ENCODE measurements at regions not wholly inside any gene's neighbourhood (a gene's known extent, or its start where the extent isn't known, plus 50 kb on each side); places are given as distances from the start of the nearest gene placed in this dataset.

- H3K36me3 ChIP-seq: no peaks in the 10 kb centered on the region
- H3K27me3 ChIP-seq: no peaks in the 10 kb centered on the region
- no peaks in the 10 kb centered on the region for H3K9me3 ChIP-seq
- intact Hi-C loops (cut with DNase I): no loop called here
- WGBS, 2 donors: 71 to 76% methylated on average over 6 of the region's 6 CpGs
- TF ChIP-seq POLR2A (IDR thresholded peaks at IDR 0.05) (no peak), CTCF (IDR thresholded peaks at IDR 0.05) (no peak)
- DNase-seq: no peak
- H3K4me3 ChIP-seq (replicated peaks in 1 of 3): no peak overlapping the region
- H3K27ac ChIP-seq: no peak overlapping the region
- no peaks in the 10 kb centered on the region for H3K4me1 ChIP-seq
Measured at GRCh38 chr2:19226386-19226785, 132.0 kb downstream of the OSR1 start.

GRCh38 chr2:19225931-19226330, 132.5 kb downstream of the OSR1 start:
- Histone ChIP-seq H3K27ac (no peak overlapping the region), H3K27me3 (no peaks in the 10 kb centered on the region), H3K4me1 (no peaks in the 10 kb centered on the region), H3K4me3 (replicated peaks in 1 of 3) (no peak overlapping the region), H3K36me3 (no peaks in the 10 kb centered on the region), H3K9me3 (no peaks in the 10 kb centered on the region)
- no peak for TF ChIP-seq CTCF (IDR thresholded peaks at IDR 0.05)
- no peak for TF ChIP-seq POLR2A (IDR thresholded peaks at IDR 0.05)
- DNase-seq: no peak
- intact Hi-C loops (cut with DNase I): no loop called here
- 98% methylated on average over 1 of the region's 1 CpG for WGBS, 2 donors

- H3K36me3 ChIP-seq: no peaks in the 10 kb centered on the region
- no peak for DNase-seq
- intact Hi-C loops (cut with DNase I): no loop called here
- no peaks in the 10 kb centered on the region for H3K9me3 ChIP-seq
- no peaks in the 10 kb centered on the region for H3K27me3 ChIP-seq
- TF ChIP-seq CTCF (IDR thresholded peaks at IDR 0.05): no peak
- TF ChIP-seq POLR2A (IDR thresholded peaks at IDR 0.05): no peak
- no peak overlapping the region for H3K4me3 ChIP-seq (replicated peaks in 1 of 3)
- H3K4me1 ChIP-seq: no peaks in the 10 kb centered on the region
- no peak overlapping the region for H3K27ac ChIP-seq
Measured at GRCh38 chr2:19225126-19225525, 133.3 kb downstream of the OSR1 start.

GRCh38 chr2:19224486-19224885, 133.9 kb downstream of the OSR1 start:
- intact Hi-C loops (cut with DNase I): no loop called here
- Histone ChIP-seq H3K9me3 (no peaks in the 10 kb centered on the region), H3K4me1 (no peaks in the 10 kb centered on the region), H3K36me3 (no peaks in the 10 kb centered on the region), H3K4me3 (replicated peaks in 1 of 3) (no peak overlapping the region), H3K27ac (no peak overlapping the region), H3K27me3 (no peaks in the 10 kb centered on the region)
- no peak for TF ChIP-seq CTCF (IDR thresholded peaks at IDR 0.05)
- no peak for TF ChIP-seq POLR2A (IDR thresholded peaks at IDR 0.05)
- no peak for DNase-seq
- WGBS, 2 donors: 79 to 89% methylated on average over 1 of the region's 1 CpG

GRCh38 chr2:19224011-19224410, 134.4 kb downstream of the OSR1 start:
- TF ChIP-seq POLR2A (IDR thresholded peaks at IDR 0.05) (no peak), CTCF (IDR thresholded peaks at IDR 0.05) (no peak)
- H3K9me3 ChIP-seq: no peaks in the 10 kb centered on the region
- 90 to 91% methylated on average over 5 of the region's 5 CpGs for WGBS, 2 donors
- no peaks in the 10 kb centered on the region for H3K27me3 ChIP-seq
- H3K4me3 ChIP-seq (replicated peaks in 1 of 3): no peak overlapping the region
- no peak overlapping the region for H3K27ac ChIP-seq
- no peaks in the 10 kb centered on the region for H3K4me1 ChIP-seq
- no peak for DNase-seq
- intact Hi-C loops (cut with DNase I): no loop called here
- no peaks in the 10 kb centered on the region for H3K36me3 ChIP-seq

Data from thyroid gland (tissue), 4 donors.